ENCODE measurements at regions not wholly inside any gene's neighbourhood (a gene's known extent, or its start where the extent isn't known, plus 50 kb on each side); places are given as distances from the start of the nearest gene placed in this dataset.

DNA sequence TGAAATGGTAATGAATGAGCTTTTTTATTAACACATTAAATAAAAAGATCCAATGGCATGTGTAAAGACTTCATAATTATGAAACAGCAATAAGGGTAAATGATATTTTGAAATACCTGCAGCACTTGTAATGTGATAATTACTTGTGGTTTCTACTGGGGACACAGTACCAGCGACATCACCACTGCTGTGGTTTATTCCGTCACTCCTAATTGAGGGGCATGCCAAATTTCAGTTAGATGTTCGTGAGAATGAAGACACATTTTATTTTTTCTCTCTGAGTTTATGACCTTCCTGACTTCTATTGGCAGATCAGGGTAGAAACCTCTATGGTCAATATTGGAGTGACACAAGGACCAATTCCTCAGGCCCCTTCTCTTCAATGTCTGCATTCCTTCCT is 131.9 kb upstream of the XYLT1 start:
- H3K27me3 Mint-ChIP-seq (ENCODE audit: insufficient read depth, unreplicated experiment) = no peaks in the 10 kb centered on the region
- peaks cover 8% of the 10 kb centered on the region for H3K9me3 Mint-ChIP-seq (ENCODE audit: unreplicated experiment)
- no peaks in the 10 kb centered on the region for H3K4me1 Mint-ChIP-seq (ENCODE audit: insufficient read depth, unreplicated experiment)
- no peaks in the 10 kb centered on the region for H3K36me3 Mint-ChIP-seq (ENCODE audit: insufficient read depth, unreplicated experiment)
- no TSS peak for BruUV-seq (replicated peaks)
- no peak overlapping the region for H3K4me3 Mint-ChIP-seq (ENCODE audit: unreplicated experiment)
- ChIA-PET CTCF (no interaction called here), POLR2A (no interaction called here)
- no peak for DNase-seq (ENCODE audit: unreplicated experiment)
- no peak overlapping the region for H3K27ac Mint-ChIP-seq (ENCODE audit: low read depth, unreplicated experiment)
- TF ChIP-seq, protein P1, sequence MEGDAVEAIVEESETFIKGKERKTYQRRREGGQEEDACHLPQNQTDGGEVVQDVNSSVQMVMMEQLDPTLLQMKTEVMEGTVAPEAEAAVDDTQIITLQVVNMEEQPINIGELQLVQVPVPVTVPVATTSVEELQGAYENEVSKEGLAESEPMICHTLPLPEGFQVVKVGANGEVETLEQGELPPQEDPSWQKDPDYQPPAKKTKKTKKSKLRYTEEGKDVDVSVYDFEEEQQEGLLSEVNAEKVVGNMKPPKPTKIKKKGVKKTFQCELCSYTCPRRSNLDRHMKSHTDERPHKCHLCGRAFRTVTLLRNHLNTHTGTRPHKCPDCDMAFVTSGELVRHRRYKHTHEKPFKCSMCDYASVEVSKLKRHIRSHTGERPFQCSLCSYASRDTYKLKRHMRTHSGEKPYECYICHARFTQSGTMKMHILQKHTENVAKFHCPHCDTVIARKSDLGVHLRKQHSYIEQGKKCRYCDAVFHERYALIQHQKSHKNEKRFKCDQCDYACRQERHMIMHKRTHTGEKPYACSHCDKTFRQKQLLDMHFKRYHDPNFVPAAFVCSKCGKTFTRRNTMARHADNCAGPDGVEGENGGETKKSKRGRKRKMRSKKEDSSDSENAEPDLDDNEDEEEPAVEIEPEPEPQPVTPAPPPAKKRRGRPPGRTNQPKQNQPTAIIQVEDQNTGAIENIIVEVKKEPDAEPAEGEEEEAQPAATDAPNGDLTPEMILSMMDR (IDR thresholded peaks at IDR 0.05; ENCODE audit: unreplicated experiment) = no peak
- intact Hi-C loops (cut with micrococcal nuclease) = no loop called here

DNA sequence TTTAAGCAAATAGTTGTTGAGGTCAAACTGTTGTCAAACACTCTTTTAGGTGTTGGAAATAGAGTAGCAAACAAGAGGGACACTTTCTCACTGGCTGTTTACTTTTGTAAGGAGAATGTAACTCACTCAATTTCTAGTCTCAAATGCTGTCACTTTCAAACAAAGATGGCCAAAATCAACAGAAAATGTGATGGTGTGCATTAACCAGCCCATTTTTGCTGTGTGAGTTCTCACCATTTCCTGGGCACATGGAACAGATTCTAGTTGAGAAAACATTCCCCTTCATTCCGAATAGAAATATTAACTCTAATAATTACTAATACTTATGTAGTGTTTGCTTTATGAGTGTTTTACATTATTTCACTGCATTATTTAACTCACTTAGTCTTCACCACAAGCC is 128.2 kb upstream of the XYLT1 start:
- H3K9me3 Mint-ChIP-seq (ENCODE audit: unreplicated experiment) = peaks cover 23% of the 10 kb centered on the region

DNA sequence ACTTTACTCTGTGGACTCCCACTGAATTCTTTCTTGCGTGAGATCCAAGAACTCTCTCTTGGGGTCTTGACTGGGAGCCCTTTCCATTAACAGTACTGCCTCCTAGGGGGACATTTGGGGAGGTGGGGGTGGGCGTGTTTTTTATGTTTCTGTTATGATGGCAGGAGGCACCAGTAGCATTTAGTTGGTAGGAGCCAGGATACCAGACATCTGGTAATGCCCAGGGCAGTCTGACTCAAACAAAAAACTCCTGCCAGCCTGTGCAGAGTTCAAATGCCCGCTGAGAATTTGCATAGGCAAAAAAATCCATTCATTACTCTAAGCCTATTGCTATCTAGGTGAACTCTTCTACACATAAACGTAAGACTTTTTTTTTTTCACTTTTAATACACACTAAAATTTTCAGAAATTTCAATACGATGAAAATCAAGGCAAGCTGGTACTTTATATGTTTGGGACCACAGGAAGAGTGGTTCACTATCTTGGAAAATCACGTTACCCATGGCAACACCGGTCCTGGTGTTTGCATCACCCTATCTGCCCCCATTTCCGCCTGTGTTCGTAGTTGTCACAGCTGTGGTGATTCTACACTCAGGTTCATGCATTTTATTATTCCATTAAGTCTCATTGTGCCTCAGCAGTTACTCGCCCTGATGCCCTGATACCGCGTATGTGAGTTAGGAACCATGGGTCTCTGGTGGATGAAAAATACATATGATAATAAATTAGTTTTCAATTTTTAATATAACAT is 121.1 kb upstream of the XYLT1 start:
- Mint-ChIP-seq H3K27ac (ENCODE audit: low read depth, unreplicated experiment) (peak overlapping the region; percentile 44), H3K4me1 (ENCODE audit: insufficient read depth, unreplicated experiment) (no peaks in the 10 kb centered on the region), H3K4me3 (ENCODE audit: unreplicated experiment) (no peak overlapping the region), H3K9me3 (ENCODE audit: unreplicated experiment) (peaks cover 30% of the 10 kb centered on the region), H3K36me3 (ENCODE audit: insufficient read depth, unreplicated experiment) (no peaks in the 10 kb centered on the region), H3K27me3 (ENCODE audit: insufficient read depth, unreplicated experiment) (no peaks in the 10 kb centered on the region)
- no TSS peak for BruUV-seq (replicated peaks)
- intact Hi-C loops (cut with micrococcal nuclease) = no loop called here
- ChIA-PET CTCF (no interaction called here), POLR2A (no interaction called here)
- DNase-seq (ENCODE audit: unreplicated experiment) = no peak
- TF ChIP-seq, protein P1 (IDR thresholded peaks at IDR 0.05; ENCODE audit: unreplicated experiment) = no peak

More for the DNA sequence above, 128.2 kb upstream of the XYLT1 start:
- H3K27me3 Mint-ChIP-seq (ENCODE audit: insufficient read depth, unreplicated experiment) = no peaks in the 10 kb centered on the region
- H3K36me3 Mint-ChIP-seq (ENCODE audit: insufficient read depth, unreplicated experiment) = no peaks in the 10 kb centered on the region
- CTCF ChIA-PET = no interaction called here
- DNase-seq (ENCODE audit: unreplicated experiment) = no peak
- TF ChIP-seq, protein P1 (IDR thresholded peaks at IDR 0.05; ENCODE audit: unreplicated experiment) = no peak
- H3K4me3 Mint-ChIP-seq (ENCODE audit: unreplicated experiment) = no peak overlapping the region
- intact Hi-C loops (cut with micrococcal nuclease) = no loop called here
- POLR2A ChIA-PET = no interaction called here
- no TSS peak for BruUV-seq (replicated peaks)
- H3K27ac Mint-ChIP-seq (ENCODE audit: low read depth, unreplicated experiment) = no peak overlapping the region
- no peaks in the 10 kb centered on the region for H3K4me1 Mint-ChIP-seq (ENCODE audit: insufficient read depth, unreplicated experiment)

DNA sequence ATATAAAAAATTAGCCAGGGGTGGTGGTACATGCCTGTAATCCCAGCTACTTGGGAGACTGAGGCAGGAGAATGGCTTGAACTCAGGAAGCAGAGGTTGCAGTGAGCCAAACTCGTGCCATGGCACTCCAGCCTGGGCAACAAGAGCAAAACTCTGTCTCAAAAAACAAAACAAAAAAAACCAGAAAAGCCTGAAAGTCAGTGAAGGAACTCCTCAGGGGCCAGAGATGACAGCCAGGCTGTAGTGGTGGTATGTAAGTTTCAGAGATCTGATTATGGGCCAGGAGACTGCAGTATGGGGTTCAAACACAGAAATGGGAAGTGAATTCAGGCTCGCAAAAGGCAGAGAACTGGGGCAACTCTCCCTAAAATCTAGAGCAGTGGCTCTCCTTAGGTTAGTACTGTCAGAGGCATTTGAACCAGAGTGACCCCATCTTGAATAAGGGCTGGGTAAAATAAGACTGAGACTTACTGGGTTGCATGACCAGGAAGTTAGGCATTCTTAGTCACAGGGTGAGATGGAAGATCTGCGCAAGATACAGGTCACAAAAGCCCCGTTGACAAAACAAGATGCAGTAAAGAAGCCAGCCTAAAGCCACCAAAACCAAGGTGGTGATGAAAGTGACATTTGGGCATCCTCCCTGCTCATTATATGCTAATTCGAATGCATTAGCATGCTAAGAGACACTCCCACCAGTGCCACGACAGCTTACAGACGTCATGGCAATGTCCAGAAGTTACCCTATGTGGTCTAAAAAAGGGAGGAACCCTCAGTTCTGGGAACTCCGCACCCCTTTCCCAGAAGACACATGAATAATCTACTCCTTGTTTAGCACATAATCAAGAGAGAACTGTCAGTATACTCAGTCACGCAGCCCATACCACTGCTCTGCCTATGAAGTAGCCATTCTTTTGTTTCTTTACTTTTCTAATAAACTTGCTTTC is 120.2 kb upstream of the XYLT1 start:
- ChIA-PET CTCF (no interaction called here), POLR2A (no interaction called here)
- Mint-ChIP-seq H3K4me3 (ENCODE audit: unreplicated experiment) (no peak overlapping the region), H3K9me3 (ENCODE audit: unreplicated experiment) (peaks cover 27% of the 10 kb centered on the region), H3K27ac (ENCODE audit: low read depth, unreplicated experiment) (peak overlapping the region; percentile 44), H3K4me1 (ENCODE audit: insufficient read depth, unreplicated experiment) (no peaks in the 10 kb centered on the region), H3K36me3 (ENCODE audit: insufficient read depth, unreplicated experiment) (no peaks in the 10 kb centered on the region), H3K27me3 (ENCODE audit: insufficient read depth, unreplicated experiment) (no peaks in the 10 kb centered on the region)
- no TSS peak for BruUV-seq (replicated peaks)
- TF ChIP-seq, protein P1 (IDR thresholded peaks at IDR 0.05; ENCODE audit: unreplicated experiment) = no peak
- intact Hi-C loops (cut with micrococcal nuclease) = no loop called here
- no peak for DNase-seq (ENCODE audit: unreplicated experiment)

Measured in MCF 10A (cell line).